Loucy (cell line): ENCODE measurements at regions not wholly inside any gene's neighbourhood (a gene's known extent, or its start where the extent isn't known, plus 50 kb on each side); places are given as distances from the start of the nearest gene placed in this dataset.

Source experiments
- H2AFZ ChIP-seq: fragments of 200-600 bp; sonication (generic); 2 replicates; pipeline ENCODE4 v1.6.0; 2016; ENCODE audit warnings: antibody characterized with exemption, mild to moderate bottlenecking, low read length, moderate library complexity
- H3F3A ChIP-seq: fragments of 200-600 bp; 2 replicates; pipeline ENCODE4 v1.6.0; 2016; ENCODE audit warnings: antibody characterized with exemption, low read depth, mild to moderate bottlenecking
- H3K27me3 ChIP-seq: fragments of 200-600 bp; sonication (generic); 2 replicates; pipeline ENCODE4 v1.6.1; 2014; ENCODE audit warnings: low read length, mild to moderate bottlenecking; ENCODE audit not compliant: insufficient read depth, poor library complexity, severe bottlenecking
- H3K36me3 ChIP-seq: fragments of 200-600 bp; sonication (generic); 2 replicates; pipeline ENCODE4 v1.6.1; 2016; ENCODE audit warnings: low read length; ENCODE audit not compliant: insufficient read depth
- H3K4me1 ChIP-seq: fragments of 200-600 bp; sonication (generic); 2 replicates; pipeline ENCODE4 v1.5.1; 2014; ENCODE audit warnings: low read length, mild to moderate bottlenecking; ENCODE audit not compliant: insufficient read depth, poor library complexity, severe bottlenecking
- H3K4me2 ChIP-seq: fragments of 200-600 bp; sonication (generic); 2 replicates; pipeline ENCODE4 v1.6.0; 2014; ENCODE audit warnings: antibody characterized with exemption, low read length, low read depth, mild to moderate bottlenecking; ENCODE audit not compliant: poor library complexity, severe bottlenecking
- H3K4me3 ChIP-seq: fragments of 200-600 bp; sonication (generic); 2 replicates; pipeline ENCODE4 v1.5.1; 2014; ENCODE audit warnings: low read length, mild to moderate bottlenecking, mixed read lengths; ENCODE audit not compliant: poor library complexity, severe bottlenecking
- H3K79me2 ChIP-seq: fragments of 200-600 bp; sonication (generic); 2 replicates; pipeline ENCODE4 v1.6.1; 2014; ENCODE audit warnings: low read length; ENCODE audit not compliant: insufficient read depth
- H3K9ac ChIP-seq: fragments of 200-600 bp; sonication (generic); 2 replicates; pipeline ENCODE4 v1.6.0; 2014; ENCODE audit warnings: mild to moderate bottlenecking, low read depth, low read length, moderate library complexity; ENCODE audit not compliant: poor library complexity, severe bottlenecking
- H3K9me2 ChIP-seq: fragments of 200-600 bp; sonication (generic); replicated peaks from 2 replicates; pipeline ENCODE4 v1.6.1; 2016; ENCODE audit warnings: low read depth, low read length, mixed read lengths
- H3K9me3 ChIP-seq: fragments of 200-600 bp; sonication (generic); 2 replicates; pipeline ENCODE4 v1.6.1; 2014; ENCODE audit warnings: mild to moderate bottlenecking, antibody characterized with exemption, low read length, low read depth; ENCODE audit not compliant: insufficient read depth
- H4K20me1 ChIP-seq: fragments of 200-600 bp; sonication (generic); 2 replicates; pipeline ENCODE4 v1.6.0; 2014; ENCODE audit warnings: antibody characterized with exemption, low read length, mild to moderate bottlenecking; ENCODE audit not compliant: insufficient read depth, poor library complexity, severe bottlenecking
- CTCF ChIP-seq: fragments of 200-600 bp; sonication (generic); conservative IDR thresholded peaks from 2 replicates; pipeline ENCODE4 v1.5.1; 2014; ENCODE audit warnings: mild to moderate bottlenecking, antibody characterized with exemption, low read length
- EZH2phosphoT487 ChIP-seq: fragments of 200-600 bp; IDR thresholded peaks from 2 replicates; pipeline ENCODE4 v1.6.1; 2018; ENCODE audit warnings: antibody characterized with exemption, mild to moderate bottlenecking, moderate library complexity, borderline replicate concordance

DNA sequence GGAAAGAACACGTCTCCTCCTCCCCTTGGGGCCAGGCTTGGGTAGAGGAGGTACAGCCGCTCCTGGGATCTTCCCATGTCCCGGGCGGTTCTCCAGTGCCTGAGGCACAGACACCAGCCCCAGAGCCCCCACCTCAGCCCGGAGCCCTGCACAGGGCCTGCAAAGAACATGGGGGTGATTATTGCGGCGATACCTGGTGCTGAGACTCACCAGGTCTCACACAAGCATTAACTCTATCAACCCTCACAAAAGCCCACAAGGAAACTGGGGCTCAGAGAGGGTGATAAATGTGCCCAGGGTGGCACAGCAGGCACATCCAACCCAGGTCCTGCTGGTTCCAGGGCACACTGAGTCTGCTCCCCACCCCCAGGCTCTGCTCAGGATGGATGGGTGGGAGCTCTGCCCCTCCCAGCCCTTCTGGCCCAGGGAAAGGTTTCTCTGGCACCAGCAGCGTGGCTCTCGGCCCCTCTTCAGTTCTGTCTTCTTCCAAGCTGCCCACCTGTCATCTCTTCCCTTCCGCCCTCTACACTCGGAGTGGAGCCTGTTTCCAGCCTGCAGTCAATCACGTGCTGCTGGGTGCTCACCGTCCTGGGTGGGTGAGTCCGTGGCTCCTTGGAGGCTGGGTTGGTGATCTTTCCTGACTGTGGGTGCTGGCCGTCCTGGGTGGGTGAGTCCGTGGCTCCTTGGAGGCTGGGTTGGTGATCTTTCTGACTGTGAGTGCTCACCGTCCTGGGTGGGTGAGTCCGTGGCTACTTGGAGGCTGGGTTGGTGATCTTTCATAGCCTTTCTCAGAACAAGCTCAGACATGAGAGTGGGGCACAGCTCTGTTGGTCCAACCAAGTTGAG, 53.6 kb upstream of the AJAP1 start:
- Histone ChIP-seq H3K36me3 (no peaks in the 10 kb centered on the region), H3K79me2 (no peaks in the 10 kb centered on the region), H3K9me3 (no peaks in the 10 kb centered on the region; the same call in 1 of the 2 replicates), H3K9me2 (no peaks in the 10 kb centered on the region), H3K9ac (no peak overlapping the region), H3K4me3 (no peak overlapping the region), H3F3A (no peaks in the 10 kb centered on the region), H4K20me1 (no peaks in the 10 kb centered on the region), H3K4me1 (no peaks in the 10 kb centered on the region), H3K4me2 (no peak overlapping the region), H2AFZ (no peak overlapping the region), H3K27me3 (no peaks in the 10 kb centered on the region)
- TF ChIP-seq CTCF, result no peak
- TF ChIP-seq EZH2phosphoT487, result no peak

DNA sequence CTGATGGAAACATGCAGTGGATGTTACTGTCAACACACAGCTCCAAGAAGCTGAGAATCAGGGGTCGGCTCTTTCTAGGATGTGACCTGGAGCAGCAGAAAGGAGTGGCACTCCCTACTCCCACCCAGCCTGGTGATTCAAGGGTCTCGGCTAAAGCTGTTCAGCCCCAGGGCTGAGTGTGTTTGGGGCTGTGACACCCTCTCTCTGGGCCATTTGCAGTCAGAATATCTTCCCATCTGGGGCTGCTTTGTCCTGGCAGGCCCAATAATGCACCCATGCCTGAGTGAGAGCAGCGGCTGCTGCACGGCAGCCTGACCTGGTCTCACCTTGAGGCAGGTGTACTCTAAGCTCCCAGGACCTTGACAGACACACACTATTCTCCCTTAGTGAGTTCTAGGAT, 52.5 kb upstream of the AJAP1 start:
- H2AFZ ChIP-seq, result no peak overlapping the region
- H3K9ac ChIP-seq, result no peak overlapping the region
- no peaks in the 10 kb centered on the region for H3K27me3 ChIP-seq
- H4K20me1 ChIP-seq, result no peaks in the 10 kb centered on the region
- TF ChIP-seq EZH2phosphoT487 (no peak), CTCF (no peak)
- no peak overlapping the region for H3K4me2 ChIP-seq
- no peak overlapping the region for H3K4me3 ChIP-seq
- no peaks in the 10 kb centered on the region for H3K79me2 ChIP-seq
- H3K4me1 ChIP-seq, result no peaks in the 10 kb centered on the region
- no peaks in the 10 kb centered on the region for H3F3A ChIP-seq
- H3K36me3 ChIP-seq, result no peaks in the 10 kb centered on the region
- no peaks in the 10 kb centered on the region; the same call in 1 of the 2 replicates for H3K9me3 ChIP-seq
- H3K9me2 ChIP-seq, result no peaks in the 10 kb centered on the region

DNA sequence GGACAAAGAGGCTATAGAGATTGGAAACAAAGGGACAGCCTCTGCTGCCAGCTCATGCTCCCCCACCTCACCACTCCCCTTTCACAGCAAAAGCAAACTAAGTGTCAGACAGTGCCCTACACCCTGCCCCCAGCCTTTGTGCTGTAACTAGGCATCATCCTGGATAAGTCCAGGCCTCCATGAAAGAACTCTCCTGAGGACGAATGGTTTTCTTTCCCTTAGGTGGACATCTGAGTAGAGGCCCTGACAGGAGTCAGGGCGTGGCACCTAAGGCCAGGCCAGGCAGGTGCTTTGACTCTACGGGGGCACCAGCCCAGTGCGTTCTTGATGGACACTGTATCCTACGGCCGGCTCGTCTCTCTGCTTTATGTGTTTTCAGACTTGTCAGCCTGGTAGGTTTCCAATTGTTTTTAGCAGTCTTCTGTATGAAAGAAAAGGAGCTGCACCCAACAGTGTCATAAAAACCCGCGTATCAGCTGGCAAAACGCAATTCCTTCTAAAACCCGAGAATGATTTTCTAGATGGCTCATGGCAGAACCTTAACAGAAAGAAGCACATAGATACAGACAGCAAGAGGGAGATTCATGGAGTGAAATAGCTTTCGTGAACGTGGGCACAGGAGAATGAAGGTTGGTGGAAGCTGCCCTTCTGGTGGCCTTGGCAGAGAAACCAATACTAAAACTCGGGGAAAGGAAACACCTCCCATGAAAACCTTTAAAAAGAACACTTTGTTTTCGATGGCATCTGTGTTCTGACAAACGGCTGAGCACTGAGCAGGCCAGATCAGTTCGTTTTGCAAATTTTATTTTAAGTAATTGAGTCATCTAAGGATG, 51.7 kb upstream of the AJAP1 start:
- TF ChIP-seq EZH2phosphoT487 (no peak), CTCF (no peak)
- Histone ChIP-seq H3K79me2 (no peaks in the 10 kb centered on the region), H3K27me3 (no peaks in the 10 kb centered on the region), H3K36me3 (no peaks in the 10 kb centered on the region), H3K9me3 (no peaks in the 10 kb centered on the region; the same call in 1 of the 2 replicates), H2AFZ (no peak overlapping the region), H3K4me3 (no peak overlapping the region), H4K20me1 (no peaks in the 10 kb centered on the region), H3K4me2 (no peak overlapping the region), H3K9me2 (no peaks in the 10 kb centered on the region), H3K9ac (no peak overlapping the region), H3F3A (no peaks in the 10 kb centered on the region), H3K4me1 (no peaks in the 10 kb centered on the region)
